ENCODE measurements at regions not wholly inside any gene's neighbourhood (a gene's known extent, or its start where the extent isn't known, plus 50 kb on each side); places are given as distances from the start of the nearest gene placed in this dataset.

DNA sequence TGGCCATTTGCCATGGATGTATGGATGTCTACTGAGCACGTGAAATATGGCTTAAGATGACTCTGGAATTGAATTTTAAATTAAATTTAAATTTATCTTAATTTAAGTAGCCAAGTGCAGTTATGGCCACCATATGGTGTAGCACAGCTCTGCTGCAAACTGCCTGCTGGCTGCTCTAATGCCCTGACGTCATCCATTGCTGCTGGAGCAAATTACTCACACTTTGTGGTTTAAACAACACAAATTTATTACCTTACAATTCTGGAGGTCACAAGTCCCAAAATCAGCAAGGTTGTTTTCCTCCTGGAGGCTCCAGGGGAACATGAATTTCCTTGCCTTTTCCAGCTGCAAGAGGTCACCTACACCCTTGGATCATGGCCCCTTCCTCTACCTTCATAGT lies 679.3 kb upstream of the EEF2KMT start:
- TF ChIP-seq POLR2A (IDR thresholded peaks at IDR 0.05), result no peak
- TF ChIP-seq, protein P1, sequence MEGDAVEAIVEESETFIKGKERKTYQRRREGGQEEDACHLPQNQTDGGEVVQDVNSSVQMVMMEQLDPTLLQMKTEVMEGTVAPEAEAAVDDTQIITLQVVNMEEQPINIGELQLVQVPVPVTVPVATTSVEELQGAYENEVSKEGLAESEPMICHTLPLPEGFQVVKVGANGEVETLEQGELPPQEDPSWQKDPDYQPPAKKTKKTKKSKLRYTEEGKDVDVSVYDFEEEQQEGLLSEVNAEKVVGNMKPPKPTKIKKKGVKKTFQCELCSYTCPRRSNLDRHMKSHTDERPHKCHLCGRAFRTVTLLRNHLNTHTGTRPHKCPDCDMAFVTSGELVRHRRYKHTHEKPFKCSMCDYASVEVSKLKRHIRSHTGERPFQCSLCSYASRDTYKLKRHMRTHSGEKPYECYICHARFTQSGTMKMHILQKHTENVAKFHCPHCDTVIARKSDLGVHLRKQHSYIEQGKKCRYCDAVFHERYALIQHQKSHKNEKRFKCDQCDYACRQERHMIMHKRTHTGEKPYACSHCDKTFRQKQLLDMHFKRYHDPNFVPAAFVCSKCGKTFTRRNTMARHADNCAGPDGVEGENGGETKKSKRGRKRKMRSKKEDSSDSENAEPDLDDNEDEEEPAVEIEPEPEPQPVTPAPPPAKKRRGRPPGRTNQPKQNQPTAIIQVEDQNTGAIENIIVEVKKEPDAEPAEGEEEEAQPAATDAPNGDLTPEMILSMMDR (IDR thresholded peaks at IDR 0.05), result no peak
